ENCODE measurements at regions not wholly inside any gene's neighbourhood (a gene's known extent, or its start where the extent isn't known, plus 50 kb on each side); places are given as distances from the start of the nearest gene placed in this dataset.

GRCh38 chr21:35792569-35793305 is 267.6 kb downstream of the SETD4 start:
- DNase-seq: no peak

- DNase-seq: no peak
Measured at GRCh38 chr21:35791541-35792325, 268.6 kb downstream of the SETD4 start.

GRCh38 chr21:35783721-35784120 is 276.6 kb downstream of the SETD4 start:
- DNase-seq: no peak

GRCh38 chr21:35782667-35783066 is 277.7 kb downstream of the SETD4 start:
- DNase-seq: no peak

- DNase-seq: no peak
Measured at GRCh38 chr21:35780983-35781382, 279.3 kb downstream of the SETD4 start.

GRCh38 chr21:35779690-35780570 is 280.4 kb downstream of the SETD4 start:
- DNase-seq: no peak

- no peak for DNase-seq
Measured at GRCh38 chr21:35779167-35779566, 281.2 kb downstream of the SETD4 start.

- no peak for DNase-seq
Measured at GRCh38 chr21:35777081-35777480, 283.2 kb downstream of the SETD4 start.

GRCh38 chr21:35775778-35776544 is 284.4 kb downstream of the SETD4 start:
- DNase-seq: no peak

DNA sequence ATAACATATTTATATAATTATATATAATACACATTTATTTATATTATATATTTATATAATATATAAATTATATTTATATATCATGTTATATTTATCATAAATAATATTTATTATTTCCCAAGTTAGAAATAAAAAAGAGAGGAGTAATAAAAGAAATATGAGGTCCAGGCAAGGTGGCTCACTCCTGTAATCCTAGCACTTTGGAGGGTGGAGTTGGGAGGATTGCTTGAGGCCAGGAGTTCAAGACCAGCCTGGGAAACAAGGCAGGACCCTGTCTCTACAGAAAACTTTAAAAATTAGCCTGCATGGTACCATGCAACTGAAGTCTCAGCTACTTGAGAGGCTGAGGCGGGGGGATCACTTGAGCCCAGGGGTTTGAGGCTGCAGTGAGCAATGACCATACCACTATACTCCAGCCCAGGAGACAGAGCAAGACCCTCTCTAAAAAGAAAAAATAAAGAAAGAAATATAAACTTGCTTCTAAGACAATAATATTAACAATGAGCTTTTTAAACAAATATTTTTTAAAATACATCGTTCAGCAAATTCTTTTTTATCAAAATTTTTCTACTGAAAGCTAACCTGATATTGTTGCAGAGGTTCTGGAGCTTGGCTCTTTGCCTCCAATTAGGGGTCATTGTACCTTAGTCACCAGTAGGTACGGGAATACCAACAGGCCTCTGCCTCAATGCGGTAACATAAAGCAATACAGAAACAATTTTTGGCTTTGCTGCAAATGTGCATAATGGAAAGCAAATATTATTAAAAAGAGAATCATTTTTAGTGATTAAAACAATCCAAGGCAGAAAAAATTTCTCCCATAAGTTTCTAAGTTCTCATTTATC is 290.0 kb downstream of the SETD4 start:
- no peak for DNase-seq

DNA sequence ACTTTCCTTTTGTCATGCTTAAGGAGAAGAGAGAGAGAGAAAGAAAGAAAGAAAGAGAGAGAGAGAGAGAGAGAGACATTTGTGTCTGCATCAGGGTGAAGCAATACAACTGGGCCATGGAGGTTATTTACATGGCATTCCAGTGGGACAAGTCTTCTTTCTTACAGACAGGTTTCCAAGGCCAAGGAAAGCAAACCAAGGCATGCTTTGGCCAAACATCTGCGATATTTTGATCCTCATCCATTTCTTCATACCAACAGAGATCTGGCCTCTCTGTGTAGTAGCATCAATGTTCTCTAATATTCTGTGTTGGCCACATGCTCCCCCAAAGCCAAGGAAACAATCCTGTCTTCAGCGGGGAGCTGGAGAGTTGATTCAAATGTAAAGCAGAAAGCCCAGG is 292.1 kb downstream of the SETD4 start:
- no peak for DNase-seq

DNA sequence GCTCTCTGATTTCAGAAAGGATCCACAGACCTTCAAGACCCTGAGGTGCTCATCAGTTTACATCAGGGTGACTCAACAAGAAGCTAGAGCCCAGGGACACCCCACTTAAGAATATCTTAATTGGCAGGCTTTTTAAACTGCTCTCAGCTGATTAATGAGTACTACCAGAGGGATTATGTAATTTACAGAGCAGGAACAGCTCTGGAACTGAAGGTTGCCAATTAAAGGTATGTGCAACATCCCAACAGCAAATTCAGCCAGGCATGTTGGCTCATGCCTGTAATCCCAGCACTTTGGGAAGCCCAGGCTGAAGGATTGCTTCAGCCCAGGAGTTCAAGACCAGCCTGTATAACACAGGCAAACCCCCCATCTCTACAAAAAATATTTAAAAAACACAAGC is 295.7 kb downstream of the SETD4 start:
- DNase-seq: no peak

GRCh38 chr21:35764077-35764476 is 296.2 kb downstream of the SETD4 start:
- DNase-seq: no peak

DNA sequence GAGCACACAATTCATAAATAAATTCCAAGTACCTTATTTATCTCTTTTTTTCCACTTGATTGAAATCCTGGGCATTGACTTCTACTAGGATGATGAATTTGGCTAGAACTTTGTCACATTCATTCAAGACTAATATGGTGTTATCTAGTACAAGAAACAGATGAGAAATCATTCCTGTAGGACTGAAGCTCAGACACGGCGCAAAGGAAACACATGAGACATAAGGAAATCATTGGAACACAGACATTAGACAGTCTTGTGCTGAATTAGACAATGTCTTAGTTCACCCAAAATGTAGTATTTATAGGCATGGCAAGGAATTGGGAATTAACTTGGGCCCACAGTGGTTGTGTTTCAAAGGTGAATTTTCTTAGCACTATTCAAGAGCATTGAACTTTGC is 305.7 kb downstream of the SETD4 start:
- DNase-seq: no peak

- no peak for DNase-seq
Measured at GRCh38 chr21:35753308-35753707, 307.0 kb downstream of the SETD4 start.

DNA sequence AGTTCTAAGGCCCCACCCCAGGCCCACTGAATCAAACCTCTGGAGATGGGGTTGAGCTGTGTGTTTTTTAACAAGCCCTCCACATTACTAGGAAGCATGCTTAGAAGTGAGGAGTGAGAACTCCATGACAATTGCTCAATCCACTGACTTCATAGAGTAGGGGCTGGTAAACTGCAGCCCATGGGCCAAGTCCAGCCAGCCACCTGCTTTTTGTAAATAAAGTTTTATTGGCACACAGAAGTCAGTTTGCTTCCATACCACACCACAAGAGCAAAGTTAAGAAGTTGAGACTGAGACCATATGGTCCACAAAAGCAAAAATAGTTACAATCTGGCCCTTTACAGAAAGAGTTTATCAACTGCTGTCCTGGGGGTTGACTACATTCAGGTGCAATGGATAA is 309.2 kb downstream of the SETD4 start:
- DNase-seq: no peak

- no peak for DNase-seq
Measured at GRCh38 chr21:35749904-35750303, 310.4 kb downstream of the SETD4 start.

- no peak for DNase-seq
Measured at GRCh38 chr21:35748678-35749314, 311.5 kb downstream of the SETD4 start.

- DNase-seq: no peak
Measured at GRCh38 chr21:35743571-35743970, 316.8 kb downstream of the SETD4 start.

GRCh38 chr21:35738347-35738961 is 321.9 kb downstream of the SETD4 start:
- DNase-seq: no peak

GRCh38 chr21:35737899-35738346 is 322.4 kb downstream of the SETD4 start:
- DNase-seq: no peak
